ENCODE measurements at regions not wholly inside any gene's neighbourhood (a gene's known extent, or its start where the extent isn't known, plus 50 kb on each side); places are given as distances from the start of the nearest gene placed in this dataset.

- TF ChIP-seq TAF1 (IDR thresholded peaks at IDR 0.05; ENCODE audit: low read depth, low read length): no peak
- TF ChIP-seq POLR2A (IDR thresholded peaks at IDR 0.05; ENCODE audit: low read depth, low read length): no peak
- TF ChIP-seq POLR2AphosphoS5 (IDR thresholded peaks at IDR 0.05; ENCODE audit: low read depth, low read length): no peak
These were observed 64.6 kb upstream of the PTPN1 start for GRCh38 chr20:50445354-50446151.
